ENCODE measurements at regions not wholly inside any gene's neighbourhood (a gene's known extent, or its start where the extent isn't known, plus 50 kb on each side); places are given as distances from the start of the nearest gene placed in this dataset.

- no peak for TF ChIP-seq REST (IDR thresholded peaks at IDR 0.05; ENCODE audit: low read depth)
- TF ChIP-seq TCF12 (IDR thresholded peaks at IDR 0.05; ENCODE audit: low read depth), result no peak
- TF ChIP-seq CEBPB (IDR thresholded peaks at IDR 0.05), result no peak
- no peak for TF ChIP-seq YY1 (IDR thresholded peaks at IDR 0.05; ENCODE audit: low read depth)
- TF ChIP-seq, protein P1, sequence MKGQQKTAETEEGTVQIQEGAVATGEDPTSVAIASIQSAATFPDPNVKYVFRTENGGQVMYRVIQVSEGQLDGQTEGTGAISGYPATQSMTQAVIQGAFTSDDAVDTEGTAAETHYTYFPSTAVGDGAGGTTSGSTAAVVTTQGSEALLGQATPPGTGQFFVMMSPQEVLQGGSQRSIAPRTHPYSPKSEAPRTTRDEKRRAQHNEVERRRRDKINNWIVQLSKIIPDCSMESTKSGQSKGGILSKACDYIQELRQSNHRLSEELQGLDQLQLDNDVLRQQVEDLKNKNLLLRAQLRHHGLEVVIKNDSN (IDR thresholded peaks at IDR 0.05), result no peak
- no peak for TF ChIP-seq TEAD4 (IDR thresholded peaks at IDR 0.05)
- TF ChIP-seq CREB1 (IDR thresholded peaks at IDR 0.05; ENCODE audit: low read depth), result no peak
- no peak for TF ChIP-seq EP300 (IDR thresholded peaks at IDR 0.05; ENCODE audit: borderline replicate concordance)
- TF ChIP-seq NFIC (IDR thresholded peaks at IDR 0.05), result no peak
- no peak for TF ChIP-seq TAF1 (IDR thresholded peaks at IDR 0.05; ENCODE audit: low read depth)
- TF ChIP-seq FOXM1 (IDR thresholded peaks at IDR 0.05; ENCODE audit: borderline replicate concordance, low read depth), result no peak
- no peak for TF ChIP-seq EGR1 (IDR thresholded peaks at IDR 0.05)
- TF ChIP-seq ZBTB7A (IDR thresholded peaks at IDR 0.05; ENCODE audit: low read depth), result no peak
- TF ChIP-seq, protein P2, sequence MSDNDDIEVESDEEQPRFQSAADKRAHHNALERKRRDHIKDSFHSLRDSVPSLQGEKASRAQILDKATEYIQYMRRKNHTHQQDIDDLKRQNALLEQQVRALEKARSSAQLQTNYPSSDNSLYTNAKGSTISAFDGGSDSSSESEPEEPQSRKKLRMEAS (IDR thresholded peaks at IDR 0.05), result no peak
- no peak for TF ChIP-seq RAD21 (IDR thresholded peaks at IDR 0.05; ENCODE audit: low read depth)
These were observed 507.6 kb upstream of the ROBO2 start for GRCh38 chr3:76532158-76532822.

GRCh38 chr3:76547674-76548073 is 492.2 kb upstream of the ROBO2 start:
- TF ChIP-seq EGR1 (IDR thresholded peaks at IDR 0.05) (no peak), NFIC (IDR thresholded peaks at IDR 0.05) (no peak), YY1 (IDR thresholded peaks at IDR 0.05; ENCODE audit: low read depth) (no peak), TCF12 (IDR thresholded peaks at IDR 0.05; ENCODE audit: low read depth) (no peak), ZBTB7A (IDR thresholded peaks at IDR 0.05; ENCODE audit: low read depth) (no peak), CREB1 (IDR thresholded peaks at IDR 0.05; ENCODE audit: low read depth) (no peak), FOXM1 (IDR thresholded peaks at IDR 0.05; ENCODE audit: borderline replicate concordance, low read depth) (no peak), TEAD4 (IDR thresholded peaks at IDR 0.05) (no peak), CEBPB (IDR thresholded peaks at IDR 0.05) (no peak), EP300 (IDR thresholded peaks at IDR 0.05; ENCODE audit: borderline replicate concordance) (no peak), REST (IDR thresholded peaks at IDR 0.05; ENCODE audit: low read depth) (no peak), RAD21 (IDR thresholded peaks at IDR 0.05; ENCODE audit: low read depth) (no peak), TAF1 (IDR thresholded peaks at IDR 0.05; ENCODE audit: low read depth) (no peak)
- TF ChIP-seq, protein P2 (IDR thresholded peaks at IDR 0.05), result no peak
- TF ChIP-seq, protein P1 (IDR thresholded peaks at IDR 0.05), result no peak

DNA sequence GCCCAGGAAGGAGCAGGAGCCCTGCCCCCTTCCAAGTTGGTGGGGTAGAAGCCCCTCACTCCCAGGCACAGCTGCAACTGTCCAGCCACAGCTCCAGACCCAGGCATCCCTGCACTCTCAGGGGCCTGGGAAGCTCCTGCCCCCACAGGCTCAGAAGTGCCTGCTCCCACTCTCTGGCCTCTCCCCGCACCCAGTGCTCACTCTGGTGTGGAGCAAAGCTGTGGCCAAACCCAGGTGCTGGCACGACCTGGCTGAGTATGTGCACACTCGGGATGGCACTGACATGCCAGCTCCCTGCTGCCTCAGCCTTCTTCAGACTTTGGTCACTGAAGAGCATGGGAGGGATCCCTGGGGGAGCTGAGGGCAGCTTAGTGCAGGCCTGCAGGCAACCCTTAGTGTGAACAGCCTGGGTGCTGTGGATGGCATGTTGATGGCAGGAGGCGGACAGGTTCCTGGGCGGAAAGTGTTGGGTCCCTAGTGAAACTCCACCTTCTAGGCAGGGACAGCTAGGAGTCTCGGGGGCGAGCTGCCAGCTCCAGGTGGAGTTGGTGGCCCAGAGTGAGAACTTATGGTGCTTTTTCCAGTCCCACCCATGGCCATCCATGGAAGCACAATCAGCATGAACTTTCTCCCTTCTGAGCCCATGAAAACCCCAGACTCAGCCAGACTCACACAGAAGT is 489.2 kb upstream of the ROBO2 start:
- TF ChIP-seq REST (IDR thresholded peaks at IDR 0.05; ENCODE audit: low read depth) (no peak), YY1 (IDR thresholded peaks at IDR 0.05; ENCODE audit: low read depth) (no peak), ZBTB7A (IDR thresholded peaks at IDR 0.05; ENCODE audit: low read depth) (no peak), TAF1 (IDR thresholded peaks at IDR 0.05; ENCODE audit: low read depth) (no peak), CEBPB (IDR thresholded peaks at IDR 0.05) (no peak), TEAD4 (IDR thresholded peaks at IDR 0.05) (no peak), RAD21 (IDR thresholded peaks at IDR 0.05; ENCODE audit: low read depth) (no peak), CREB1 (IDR thresholded peaks at IDR 0.05; ENCODE audit: low read depth) (no peak), EGR1 (IDR thresholded peaks at IDR 0.05) (no peak), EP300 (IDR thresholded peaks at IDR 0.05; ENCODE audit: borderline replicate concordance) (no peak)
- TF ChIP-seq, protein P2 (IDR thresholded peaks at IDR 0.05), result no peak
- TF ChIP-seq, protein P1 (IDR thresholded peaks at IDR 0.05), result no peak
